GM23248 (cell line): ENCODE measurements at regions not wholly inside any gene's neighbourhood (a gene's known extent, or its start where the extent isn't known, plus 50 kb on each side); places are given as distances from the start of the nearest gene placed in this dataset.

Source experiments
- DNase-seq: peaks from one replicate; pipeline ENCODE4 v3.0.0-alpha.2; 2015
- H2AFZ ChIP-seq: fragments of 200-600 bp; sonication (generic); 2 replicates; pipeline ENCODE4 v1.6.1; 2016; ENCODE audit warnings: antibody characterized with exemption
- H3F3A ChIP-seq: fragments of 200-600 bp; sonication (generic); 2 replicates; pipeline ENCODE4 v1.6.1; 2016; ENCODE audit warnings: mild to moderate bottlenecking, antibody characterized with exemption, mixed run types; ENCODE audit not compliant: insufficient read depth
- H3K27ac ChIP-seq: fragments of 200-600 bp; sonication (generic); 2 replicates; pipeline ENCODE4 v1.5.1; 2016; ENCODE audit warnings: mild to moderate bottlenecking
- H3K27me3 ChIP-seq: fragments of 200-600 bp; sonication (generic); replicated peaks from 2 replicates; pipeline ENCODE4 v1.6.1; 2016; ENCODE audit warnings: mild to moderate bottlenecking; ENCODE audit not compliant: insufficient read depth
- H3K36me3 ChIP-seq: fragments of 200-600 bp; sonication (generic); 2 replicates; pipeline ENCODE4 v1.6.1; 2016; ENCODE audit warnings: low read depth, mild to moderate bottlenecking
- H3K4me1 ChIP-seq: fragments of 200-600 bp; sonication (generic); 2 replicates; pipeline ENCODE4 v1.6.1; 2016; ENCODE audit warnings: mild to moderate bottlenecking; ENCODE audit not compliant: insufficient read depth
- H3K4me2 ChIP-seq: fragments of 200-600 bp; sonication (generic); one replicate; pipeline ENCODE4 v1.6.1; 2016; ENCODE audit warnings: mild to moderate bottlenecking; ENCODE audit not compliant: unreplicated experiment
- H3K4me3 ChIP-seq: fragments of 200-600 bp; sonication (generic); 2 replicates; pipeline ENCODE4 v1.5.1; 2016; ENCODE audit warnings: mild to moderate bottlenecking
- H3K79me2 ChIP-seq: fragments of 200-600 bp; sonication (generic); 2 replicates; pipeline ENCODE4 v1.6.1; 2016; ENCODE audit warnings: mild to moderate bottlenecking; ENCODE audit not compliant: insufficient read depth
- H3K9ac ChIP-seq: fragments of 200-600 bp; sonication (generic); 2 replicates; pipeline ENCODE4 v1.6.1; 2016; ENCODE audit warnings: mild to moderate bottlenecking
- H3K9me2 ChIP-seq: fragments of 200-600 bp; sonication (generic); 2 replicates; pipeline ENCODE4 v1.6.1; 2016; ENCODE audit warnings: mixed run types, mild to moderate bottlenecking, moderate library complexity; ENCODE audit not compliant: insufficient read depth
- H3K9me3 ChIP-seq: fragments of 200-600 bp; sonication (generic); one replicate; pipeline ENCODE4 v1.6.1; 2017; ENCODE audit warnings: low read depth
- H4K20me1 ChIP-seq: fragments of 200-600 bp; sonication (generic); 2 replicates; pipeline ENCODE4 v1.6.0; 2016; ENCODE audit not compliant: insufficient read depth
- EZH2 ChIP-seq: fragments of 200-600 bp; sonication (generic); IDR thresholded peaks from 2 replicates; pipeline ENCODE4 v1.6.1; 2018; ENCODE audit warnings: antibody characterized with exemption, mild to moderate bottlenecking; ENCODE audit not compliant: insufficient read depth, poor library complexity, severe bottlenecking
- EZH2phosphoT487 ChIP-seq: fragments of 200-600 bp; sonication (generic); IDR thresholded peaks from 2 replicates; pipeline ENCODE4 v1.6.1; 2018; ENCODE audit warnings: antibody characterized with exemption, moderate library complexity, mild to moderate bottlenecking, low read depth; ENCODE audit not compliant: insufficient read depth
- WGBS, 2 experiments: methylation state at CpG; one replicate each; pipeline ENCODE4 v1.1.6; 2015 to 2017; ENCODE audit warnings: low lambda C conversion rate in 2 of 2, low coverage in 1 of 2; ENCODE audit errors: missing lambda C conversion rate in 2 of 2; 5-methylcytosine and 5-hydroxymethylcytosine counted together
- in situ Hi-C: fragments of 300-500 bp; cut with MboI; formaldehyde crosslinking; loops from 2 replicates; pipeline ENCODE4 v1.15.0; 2020

GRCh38 chr13:90615236-90615635 is 732.3 kb upstream of the MIR17HG start:
- in situ Hi-C loops = no loop called here
- Histone ChIP-seq H3K9me3 (no peaks in the 10 kb centered on the region), H3K79me2 (no peaks in the 10 kb centered on the region), H3K9ac (no peak overlapping the region), H3K4me3 (no peak overlapping the region), H3K4me2 (no peak overlapping the region), H4K20me1 (no peaks in the 10 kb centered on the region), H3K9me2 (no peaks in the 10 kb centered on the region), H3K27ac (no peak overlapping the region), H2AFZ (no peak overlapping the region), H3F3A (no peaks in the 10 kb centered on the region), H3K36me3 (no peaks in the 10 kb centered on the region), H3K4me1 (no peaks in the 10 kb centered on the region), H3K27me3 (no peaks in the 10 kb centered on the region)
- TF ChIP-seq EZH2phosphoT487 (no peak), EZH2 (no peak)
- DNase-seq = no peak
- 49 to 50% methylated on average over 6 of the region's 6 CpGs for whole genome bisulfite sequencing, 2 experiments

DNA sequence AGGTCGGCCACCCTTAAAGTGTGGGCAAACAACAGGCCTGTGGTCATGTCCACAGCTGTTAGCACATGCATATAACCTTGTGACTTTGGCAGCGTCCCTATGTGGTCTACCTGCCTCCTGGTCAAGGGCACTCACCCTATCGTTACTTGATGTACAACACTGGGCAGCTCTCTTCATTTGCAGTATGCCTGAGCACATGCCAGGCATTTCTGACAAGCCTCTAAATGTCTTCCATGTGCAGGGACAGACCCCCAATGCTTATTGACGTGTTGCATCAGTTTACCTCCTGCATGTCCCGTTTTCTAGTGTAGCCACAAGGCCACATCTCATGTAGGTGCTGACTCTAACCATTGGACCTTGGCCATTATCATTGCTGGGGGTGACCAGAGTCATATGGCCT is 731.7 kb upstream of the MIR17HG start:
- TF ChIP-seq EZH2 = no peak
- TF ChIP-seq EZH2phosphoT487 = no peak

GRCh38 chr13:90618133-90618532 is 729.4 kb upstream of the MIR17HG start:
- no peak for TF ChIP-seq EZH2phosphoT487
- no peak for TF ChIP-seq EZH2
- Histone ChIP-seq H4K20me1 (no peaks in the 10 kb centered on the region), H3K4me2 (no peak overlapping the region), H3K36me3 (no peaks in the 10 kb centered on the region), H3K4me3 (no peak overlapping the region), H3K27me3 (no peaks in the 10 kb centered on the region), H3K27ac (no peak overlapping the region), H3K79me2 (no peaks in the 10 kb centered on the region), H2AFZ (no peak overlapping the region), H3K4me1 (peaks cover 15% of the 10 kb centered on the region), H3K9ac (no peak overlapping the region), H3K9me3 (no peaks in the 10 kb centered on the region), H3F3A (peaks cover 11% of the 10 kb centered on the region; the same call in 1 of the 2 replicates), H3K9me2 (no peaks in the 10 kb centered on the region)
- in situ Hi-C loops = no loop called here
- 84 to 90% methylated on average over 2 of the region's 2 CpGs for WGBS, 2 experiments
- DNase-seq = no peak

More for the DNA sequence above, 731.7 kb upstream of the MIR17HG start:
- H3F3A ChIP-seq = no peaks in the 10 kb centered on the region
- H3K4me1 ChIP-seq = no peaks in the 10 kb centered on the region
- no peaks in the 10 kb centered on the region for H3K9me3 ChIP-seq
- H3K9ac ChIP-seq = no peak overlapping the region
- no peaks in the 10 kb centered on the region for H3K9me2 ChIP-seq
- H3K36me3 ChIP-seq = no peaks in the 10 kb centered on the region
- H3K4me2 ChIP-seq = no peak overlapping the region
- no peak overlapping the region for H3K4me3 ChIP-seq
- DNase-seq = no peak
- H2AFZ ChIP-seq = no peak overlapping the region
- H3K79me2 ChIP-seq = no peaks in the 10 kb centered on the region
- no peak overlapping the region for H3K27ac ChIP-seq
- in situ Hi-C loops = no loop called here
- WGBS, 2 experiments = 49 to 62% methylated on average over 5 of the region's 5 CpGs
- H4K20me1 ChIP-seq = no peaks in the 10 kb centered on the region
- H3K27me3 ChIP-seq = no peaks in the 10 kb centered on the region

GRCh38 chr13:90622541-90622940 is 724.9 kb upstream of the MIR17HG start:
- 48 to 58% methylated on average over 1 of the region's 1 CpG for WGBS, 2 experiments
- DNase-seq = peak; percentile 54
- no peaks in the 10 kb centered on the region; the same call in 1 of the 2 replicates for H3K9me2 ChIP-seq

More at GRCh38 chr13:90622541-90622940, 724.9 kb upstream of the MIR17HG start:
- Histone ChIP-seq H3K27me3 (no peaks in the 10 kb centered on the region), H3K27ac (peak overlapping the region; percentile 42), H3K9ac (peak overlapping the region; percentile 20; the same call in 1 of the 2 replicates), H3F3A (peaks cover 14% of the 10 kb centered on the region; the same call in 1 of the 2 replicates), H3K4me1 (peaks cover 21% of the 10 kb centered on the region), H3K9me3 (no peaks in the 10 kb centered on the region), H3K36me3 (no peaks in the 10 kb centered on the region), H3K4me3 (peak overlapping the region; percentile 37), H3K79me2 (no peaks in the 10 kb centered on the region), H2AFZ (peak overlapping the region; percentile 70), H4K20me1 (no peaks in the 10 kb centered on the region), H3K4me2 (peak overlapping the region; percentile 62)
- in situ Hi-C loops = no loop called here
- no peak for TF ChIP-seq EZH2
- TF ChIP-seq EZH2phosphoT487 = no peak
